ENCODE measurements at regions not wholly inside any gene's neighbourhood (a gene's known extent, or its start where the extent isn't known, plus 50 kb on each side); places are given as distances from the start of the nearest gene placed in this dataset.

- TF ChIP-seq FOXP2 (optimal IDR thresholded peaks at IDR 0.05; ENCODE audit: borderline replicate concordance, extremely low read depth, extremely low read length, insufficient read depth), result no peak
- no peak for TF ChIP-seq REST (IDR thresholded peaks at IDR 0.05; ENCODE audit: insufficient read depth in 1 of 2, low read depth in 2 of 2, low read length in 2 of 2)
- TF ChIP-seq POLR2AphosphoS5 (IDR thresholded peaks at IDR 0.05; ENCODE audit: low read depth, low read length), result no peak
- no peak for TF ChIP-seq TAF1 (IDR thresholded peaks at IDR 0.05; ENCODE audit: borderline replicate concordance, insufficient read depth, low read length)
- TF ChIP-seq SIN3A (IDR thresholded peaks at IDR 0.05; ENCODE audit: borderline replicate concordance, insufficient read depth, low read length), result no peak
Observed at GRCh38 chr4:83758285-83758684, 222.4 kb downstream of the GPAT3 start.

GRCh38 chr4:83757121-83757621 is 221.3 kb downstream of the GPAT3 start:
- no peak for TF ChIP-seq SIN3A (IDR thresholded peaks at IDR 0.05; ENCODE audit: borderline replicate concordance, insufficient read depth, low read length)
- no peak for TF ChIP-seq REST (IDR thresholded peaks at IDR 0.05; ENCODE audit: insufficient read depth in 1 of 2, low read depth in 2 of 2, low read length in 2 of 2)
- no peak for TF ChIP-seq FOXP2 (optimal IDR thresholded peaks at IDR 0.05; ENCODE audit: borderline replicate concordance, extremely low read depth, extremely low read length, insufficient read depth)
- TF ChIP-seq POLR2AphosphoS5 (IDR thresholded peaks at IDR 0.05; ENCODE audit: low read depth, low read length), result no peak
- TF ChIP-seq TAF1 (IDR thresholded peaks at IDR 0.05; ENCODE audit: borderline replicate concordance, insufficient read depth, low read length), result no peak

- no peak for TF ChIP-seq SIN3A (IDR thresholded peaks at IDR 0.05; ENCODE audit: borderline replicate concordance, insufficient read depth, low read length)
- TF ChIP-seq FOXP2 (optimal IDR thresholded peaks at IDR 0.05; ENCODE audit: borderline replicate concordance, extremely low read depth, extremely low read length, insufficient read depth), result no peak
- TF ChIP-seq POLR2AphosphoS5 (IDR thresholded peaks at IDR 0.05; ENCODE audit: low read depth, low read length), result no peak
- no peak for TF ChIP-seq TAF1 (IDR thresholded peaks at IDR 0.05; ENCODE audit: borderline replicate concordance, insufficient read depth, low read length)
- no peak for TF ChIP-seq REST (IDR thresholded peaks at IDR 0.05; ENCODE audit: insufficient read depth in 1 of 2, low read depth in 2 of 2, low read length in 2 of 2)
Observed at GRCh38 chr4:83753260-83753659, 217.4 kb downstream of the GPAT3 start.

- TF ChIP-seq FOXP2 (optimal IDR thresholded peaks at IDR 0.05; ENCODE audit: borderline replicate concordance, extremely low read depth, extremely low read length, insufficient read depth) (no peak), SIN3A (IDR thresholded peaks at IDR 0.05; ENCODE audit: borderline replicate concordance, insufficient read depth, low read length) (no peak), REST (IDR thresholded peaks at IDR 0.05; ENCODE audit: insufficient read depth in 1 of 2, low read depth in 2 of 2, low read length in 2 of 2) (no peak), POLR2AphosphoS5 (IDR thresholded peaks at IDR 0.05; ENCODE audit: low read depth, low read length) (no peak), TAF1 (IDR thresholded peaks at IDR 0.05; ENCODE audit: borderline replicate concordance, insufficient read depth, low read length) (no peak)
Observed at GRCh38 chr4:83751336-83751949, 215.5 kb downstream of the GPAT3 start.

Measured in PFSK-1 (cell line).